Ishikawa (cell line): ENCODE measurements at regions not wholly inside any gene's neighbourhood (a gene's known extent, or its start where the extent isn't known, plus 50 kb on each side); places are given as distances from the start of the nearest gene placed in this dataset.

ENCODE experiments used
- CEBPB ChIP-seq: IDR thresholded peaks from 2 replicates; pipeline ENCODE4 v1.6.1; 2012
- CREB1 ChIP-seq: IDR thresholded peaks from 2 replicates; pipeline ENCODE4 v1.6.1; 2012; ENCODE audit warnings: low read depth
- EGR1 ChIP-seq: IDR thresholded peaks from 2 replicates; pipeline ENCODE4 v1.6.1; 2012
- EP300 ChIP-seq: IDR thresholded peaks from 2 replicates; pipeline ENCODE4 v1.6.1; 2012; ENCODE audit warnings: borderline replicate concordance
- FOXM1 ChIP-seq: IDR thresholded peaks from 2 replicates; pipeline ENCODE4 v1.6.1; 2012; ENCODE audit warnings: low read depth, borderline replicate concordance
- MAX ChIP-seq: IDR thresholded peaks from 2 replicates; pipeline ENCODE4 v1.6.1; 2012
- NFIC ChIP-seq: IDR thresholded peaks from 2 replicates; pipeline ENCODE4 v1.6.1; 2012
- RAD21 ChIP-seq: IDR thresholded peaks from 2 replicates; pipeline ENCODE4 v1.6.1; 2012; ENCODE audit warnings: low read depth
- REST ChIP-seq: IDR thresholded peaks from 2 replicates; pipeline ENCODE4 v1.6.1; 2012; ENCODE audit warnings: low read depth, mild to moderate bottlenecking
- TAF1 ChIP-seq: IDR thresholded peaks from 2 replicates; pipeline ENCODE4 v1.6.1; 2012; ENCODE audit warnings: low read depth, mild to moderate bottlenecking
- TCF12 ChIP-seq: IDR thresholded peaks from 2 replicates; pipeline ENCODE4 v1.6.1; 2012; ENCODE audit warnings: low read depth
- TEAD4 ChIP-seq: IDR thresholded peaks from 2 replicates; pipeline ENCODE4 v1.6.1; 2012
- USF1 ChIP-seq: IDR thresholded peaks from 2 replicates; pipeline ENCODE4 v1.6.1; 2012
- YY1 ChIP-seq: IDR thresholded peaks from 2 replicates; pipeline ENCODE4 v1.6.1; 2012; ENCODE audit warnings: low read depth
- ZBTB7A ChIP-seq: IDR thresholded peaks from 2 replicates; pipeline ENCODE4 v1.6.1; 2012; ENCODE audit warnings: low read depth

- TF ChIP-seq MAX (no peak), EP300 (no peak), FOXM1 (no peak), CEBPB (no peak)
These were observed 1394.7 kb downstream of the BRD1 start for GRCh38 chr22:48432781-48433518.

GRCh38 chr22:48431536-48432315, 1395.9 kb downstream of the BRD1 start:
- TF ChIP-seq TCF12 = no peak
- no peak for TF ChIP-seq NFIC
- TF ChIP-seq EP300 = no peak
- TF ChIP-seq ZBTB7A = no peak
- TF ChIP-seq EGR1 = no peak
- no peak for TF ChIP-seq MAX
- no peak for TF ChIP-seq FOXM1
- no peak for TF ChIP-seq CEBPB
- no peak for TF ChIP-seq RAD21
- TF ChIP-seq YY1 = no peak
- TF ChIP-seq TEAD4 = no peak
- no peak for TF ChIP-seq REST
- TF ChIP-seq CREB1 = no peak
- TF ChIP-seq TAF1 = no peak
- no peak for TF ChIP-seq USF1

GRCh38 chr22:48431014-48431413, 1396.7 kb downstream of the BRD1 start:
- no peak for TF ChIP-seq NFIC
- TF ChIP-seq TEAD4 = no peak
- no peak for TF ChIP-seq EGR1
- no peak for TF ChIP-seq RAD21
- no peak for TF ChIP-seq CREB1
- TF ChIP-seq FOXM1 = no peak
- TF ChIP-seq YY1 = no peak
- no peak for TF ChIP-seq TCF12
- no peak for TF ChIP-seq TAF1
- TF ChIP-seq MAX = no peak
- no peak for TF ChIP-seq ZBTB7A
- TF ChIP-seq REST = no peak
- no peak for TF ChIP-seq EP300
- no peak for TF ChIP-seq CEBPB

- TF ChIP-seq EGR1 = no peak
- no peak for TF ChIP-seq YY1
- TF ChIP-seq CREB1 = no peak
- no peak for TF ChIP-seq CEBPB
- no peak for TF ChIP-seq TEAD4
- TF ChIP-seq USF1 = no peak
- TF ChIP-seq ZBTB7A = no peak
- no peak for TF ChIP-seq RAD21
- TF ChIP-seq MAX = no peak
- no peak for TF ChIP-seq NFIC
- TF ChIP-seq FOXM1 = no peak
- no peak for TF ChIP-seq REST
- no peak for TF ChIP-seq TCF12
- TF ChIP-seq EP300 = no peak
- TF ChIP-seq TAF1 = no peak
These were observed 1398.1 kb downstream of the BRD1 start for GRCh38 chr22:48429446-48430020.
